ENCODE measurements at regions not wholly inside any gene's neighbourhood (a gene's known extent, or its start where the extent isn't known, plus 50 kb on each side); places are given as distances from the start of the nearest gene placed in this dataset.

- TF ChIP-seq SPI1 (IDR thresholded peaks at IDR 0.05; ENCODE audit: low read depth, low read length) (no peak), TAF1 (IDR thresholded peaks at IDR 0.05; ENCODE audit: low read depth, low read length) (no peak), POLR2AphosphoS5 (IDR thresholded peaks at IDR 0.05; ENCODE audit: low read depth, low read length) (no peak), POLR2A (IDR thresholded peaks at IDR 0.05; ENCODE audit: low read depth, low read length) (no peak), POU2F2 (IDR thresholded peaks at IDR 0.05; ENCODE audit: low read depth, low read length) (no peak)
These were observed 332.1 kb upstream of the TCF4 start for GRCh38 chr18:55920063-55920462.

All from GM12891 (cell line).